ENCODE measurements at regions not wholly inside any gene's neighbourhood (a gene's known extent, or its start where the extent isn't known, plus 50 kb on each side); places are given as distances from the start of the nearest gene placed in this dataset.
"Not testable (repeated sequence)": the region's sequence is repeated elsewhere in the genome, so short reads cannot be mapped to it uniquely, and the experiment has no call there.

DNA sequence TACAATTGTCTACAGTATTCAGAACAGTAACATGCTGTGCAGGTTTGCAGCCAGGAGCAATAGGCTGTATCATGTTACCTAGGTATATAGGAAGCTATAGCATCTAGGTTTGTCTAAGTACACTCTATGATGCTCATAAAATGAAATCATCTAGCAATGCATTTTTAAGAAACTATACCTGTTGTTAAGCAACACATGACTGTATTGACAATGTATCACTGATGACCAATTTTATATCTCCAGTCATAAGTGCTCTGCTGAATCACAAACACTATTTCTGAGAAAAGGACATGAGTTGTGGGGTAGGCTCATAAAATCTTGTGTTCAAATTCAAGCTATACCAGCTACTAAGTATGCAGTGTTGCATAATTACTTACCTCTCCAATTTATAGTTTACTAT is 501.3 kb downstream of the CD109 start:
- no peak for DNase-seq (ENCODE audit: low read depth in 2 of 2)

DNA sequence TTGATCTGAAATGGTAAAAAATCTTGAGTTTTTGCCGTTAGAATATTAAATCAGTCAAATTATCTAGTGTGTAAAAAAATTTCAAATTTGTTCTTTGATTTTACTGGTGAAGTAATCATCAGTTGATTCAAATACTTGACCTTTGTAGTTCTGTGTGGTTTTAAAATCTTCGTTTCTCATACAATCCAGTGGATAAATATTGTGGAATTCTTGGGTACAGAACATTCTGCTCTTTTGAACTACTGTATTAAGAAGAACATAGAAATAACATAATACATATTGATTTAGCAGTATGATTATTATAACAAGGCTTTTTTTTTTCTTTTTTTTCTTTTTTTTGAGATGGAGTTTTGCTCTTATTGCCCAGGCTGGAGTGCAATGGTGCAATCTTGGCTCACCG is 491.8 kb downstream of the CD109 start:
- DNase-seq (ENCODE audit: low read depth in 2 of 2) = no peak

DNA sequence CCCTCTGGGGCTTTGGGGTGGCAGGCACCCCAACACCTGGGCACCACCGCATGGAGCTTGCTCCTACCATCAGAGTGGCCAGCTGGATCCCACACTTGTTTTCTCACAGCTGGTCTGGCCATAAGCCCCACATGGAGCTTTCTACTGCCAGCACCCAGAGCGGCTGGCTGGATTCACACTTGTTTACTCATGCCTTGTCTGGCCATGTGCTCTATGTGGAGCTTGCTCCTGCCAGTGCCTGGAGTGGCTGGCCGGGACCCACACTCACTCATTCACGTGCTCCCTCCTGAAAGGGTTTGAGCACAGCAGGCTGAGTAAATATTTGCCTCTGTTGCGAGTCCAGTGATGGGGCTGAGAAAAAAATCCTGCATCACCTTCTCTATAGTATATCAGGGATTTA is 487.0 kb downstream of the CD109 start:
- DNase-seq (ENCODE audit: low read depth in 2 of 2) = no peak

DNA sequence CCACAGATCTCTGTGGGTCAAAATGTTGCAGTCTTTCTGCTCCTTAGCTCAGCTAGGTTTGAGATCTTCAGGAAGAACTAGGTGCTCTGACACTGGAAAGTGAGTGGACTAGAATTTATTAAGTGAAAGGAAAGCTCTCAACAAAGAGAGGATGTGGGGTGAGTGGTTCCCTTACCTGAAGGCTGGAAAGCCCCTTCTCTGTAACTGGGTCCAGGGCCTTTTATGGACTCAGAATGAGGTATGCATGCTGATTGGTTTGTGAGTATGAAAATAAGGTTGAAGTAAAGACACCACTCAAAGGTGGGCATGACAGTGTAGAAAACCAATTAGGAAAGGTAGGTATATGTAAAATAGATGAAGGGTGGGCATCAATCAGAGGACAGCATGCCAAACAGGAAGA is 485.5 kb downstream of the CD109 start:
- DNase-seq (ENCODE audit: low read depth in 2 of 2) = no peak

DNA sequence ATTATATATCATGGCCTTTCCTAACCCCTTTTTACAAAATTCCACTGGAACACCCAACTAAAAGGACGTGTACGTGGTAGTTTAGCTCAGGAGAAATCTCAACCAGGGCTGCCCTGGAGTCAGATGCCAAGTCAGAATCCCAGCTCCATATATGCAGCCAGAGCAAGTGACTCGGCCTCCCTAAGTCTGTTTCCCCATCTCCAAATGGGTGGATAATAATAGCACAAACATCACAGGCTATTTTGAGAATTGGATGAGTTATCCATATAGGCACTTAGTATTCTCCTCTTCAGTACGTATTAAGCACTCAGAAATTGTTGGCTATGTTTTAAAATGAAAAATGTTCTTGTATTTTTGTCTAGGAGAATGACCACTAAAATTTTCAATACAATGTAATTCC is 481.5 kb downstream of the CD109 start:
- DNase-seq (ENCODE audit: low read depth in 2 of 2) = no peak

DNA sequence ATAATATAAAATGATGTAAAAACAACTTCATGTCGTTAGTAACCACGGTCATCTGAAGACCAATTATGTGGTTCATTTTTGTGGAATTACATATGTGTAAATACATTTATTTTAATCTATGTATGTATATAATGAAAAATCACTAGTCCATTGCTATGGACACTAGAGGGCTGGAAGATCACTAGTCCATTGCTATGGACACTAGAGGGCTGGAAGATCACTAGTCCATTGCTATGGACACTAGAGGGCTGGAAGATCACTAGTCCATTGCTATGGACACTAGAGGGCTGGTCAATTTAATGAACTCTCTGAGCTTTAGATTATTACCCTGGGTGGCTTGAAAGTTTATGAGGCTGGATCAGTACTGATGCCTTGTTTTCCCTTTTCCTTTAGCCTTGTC is 474.5 kb downstream of the CD109 start:
- DNase-seq (ENCODE audit: low read depth in 2 of 2) = not testable (repeated sequence)

DNA sequence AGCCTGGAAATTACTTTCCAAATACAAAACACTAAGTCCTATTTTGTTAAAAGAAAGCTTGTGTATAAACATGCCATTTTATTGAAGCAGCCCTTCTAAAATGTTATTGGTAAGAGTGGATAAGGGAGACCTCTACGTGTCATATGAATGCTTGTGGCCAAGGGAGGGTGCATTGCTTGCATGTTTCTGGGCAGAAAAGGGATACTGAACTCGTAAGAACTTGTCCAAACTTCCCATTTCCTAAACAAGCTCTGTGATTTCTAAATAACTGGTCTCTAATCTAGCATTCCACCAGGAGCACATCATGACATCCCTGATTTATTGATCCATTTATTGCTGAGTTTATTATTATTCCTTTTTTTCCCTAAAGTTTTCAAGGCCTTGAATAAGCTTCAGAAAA is 474.1 kb downstream of the CD109 start:
- peak; percentile 18 to 19 for DNase-seq (ENCODE audit: low read depth in 2 of 2)

DNA sequence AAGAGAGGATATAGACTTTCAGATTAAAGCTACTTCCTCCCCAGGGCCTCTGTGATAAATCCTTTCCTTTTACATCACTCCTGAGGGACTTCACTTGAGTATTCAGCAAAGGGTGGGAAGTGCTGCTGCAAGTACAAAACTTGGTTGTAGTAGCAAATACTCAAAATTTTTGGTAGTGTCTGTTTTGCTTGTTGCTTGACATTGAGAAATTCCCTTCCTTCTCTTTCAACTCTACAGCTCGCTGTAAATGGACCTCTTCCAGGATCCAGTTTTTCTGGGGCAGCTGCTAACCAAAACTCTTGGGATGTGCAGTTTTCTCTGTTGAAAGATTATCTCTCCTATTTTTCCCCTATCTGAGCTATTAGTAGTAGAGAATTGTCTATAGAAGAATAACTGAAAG is 472.0 kb downstream of the CD109 start:
- no peak for DNase-seq (ENCODE audit: low read depth in 2 of 2)

DNA sequence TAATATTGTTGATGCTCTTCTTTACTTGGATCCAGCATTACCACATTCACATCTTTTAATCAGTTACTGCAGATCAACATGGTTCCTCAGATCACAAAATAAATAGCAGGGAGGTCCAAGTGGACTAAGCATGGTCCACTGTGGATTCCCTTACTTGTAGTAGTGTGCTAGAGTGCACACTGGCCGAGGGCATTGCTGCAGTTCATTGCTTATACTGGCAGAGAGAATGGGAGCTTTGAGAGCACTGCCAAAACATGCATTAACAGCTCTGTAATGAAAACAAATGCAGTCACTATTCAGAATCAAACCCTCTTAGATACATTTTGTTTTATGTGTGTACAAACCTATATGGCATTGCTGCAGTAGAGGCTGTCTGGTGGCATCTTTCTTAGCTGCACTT is 471.5 kb downstream of the CD109 start:
- no peak for DNase-seq (ENCODE audit: low read depth in 2 of 2)

DNA sequence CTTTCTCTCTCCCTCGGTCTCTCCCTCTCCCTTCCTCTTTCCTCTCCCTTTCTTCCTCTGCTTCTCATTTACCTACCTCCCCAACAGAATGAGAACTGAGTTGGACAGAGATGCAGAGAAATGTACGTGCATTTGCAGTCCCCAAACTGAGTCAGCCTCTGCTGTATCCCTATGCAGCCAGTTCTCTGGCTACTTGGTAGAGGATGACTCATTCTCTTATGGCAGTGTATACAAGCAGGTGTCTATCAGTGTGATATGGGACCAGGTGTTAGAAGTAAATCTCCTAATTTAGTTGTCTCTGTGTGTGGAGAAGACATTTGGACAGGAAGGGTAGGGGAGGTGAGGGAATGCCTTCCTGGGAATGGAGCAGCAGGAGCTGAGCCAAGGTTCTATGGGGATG is 470.8 kb downstream of the CD109 start:
- DNase-seq (ENCODE audit: low read depth in 2 of 2) = no peak

DNA sequence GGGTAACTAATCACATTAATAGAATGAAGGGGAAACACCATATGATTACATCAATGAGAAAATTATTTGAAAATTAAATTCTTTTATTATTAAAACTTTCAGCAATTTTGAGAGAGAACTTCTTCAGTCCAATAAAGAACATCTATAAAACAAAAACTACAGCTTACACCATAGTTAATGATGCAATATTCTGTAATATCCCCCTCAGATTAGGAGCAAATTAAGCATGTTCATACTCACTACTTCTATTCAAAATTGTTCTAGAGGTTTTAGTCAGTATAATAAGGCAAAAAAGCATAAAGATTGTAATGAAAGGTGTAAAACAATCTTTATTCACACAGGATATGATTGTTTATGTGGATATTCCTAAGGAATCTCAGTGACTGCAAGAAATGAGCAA is 465.4 kb downstream of the CD109 start:
- no peak for DNase-seq (ENCODE audit: low read depth in 2 of 2)

DNA sequence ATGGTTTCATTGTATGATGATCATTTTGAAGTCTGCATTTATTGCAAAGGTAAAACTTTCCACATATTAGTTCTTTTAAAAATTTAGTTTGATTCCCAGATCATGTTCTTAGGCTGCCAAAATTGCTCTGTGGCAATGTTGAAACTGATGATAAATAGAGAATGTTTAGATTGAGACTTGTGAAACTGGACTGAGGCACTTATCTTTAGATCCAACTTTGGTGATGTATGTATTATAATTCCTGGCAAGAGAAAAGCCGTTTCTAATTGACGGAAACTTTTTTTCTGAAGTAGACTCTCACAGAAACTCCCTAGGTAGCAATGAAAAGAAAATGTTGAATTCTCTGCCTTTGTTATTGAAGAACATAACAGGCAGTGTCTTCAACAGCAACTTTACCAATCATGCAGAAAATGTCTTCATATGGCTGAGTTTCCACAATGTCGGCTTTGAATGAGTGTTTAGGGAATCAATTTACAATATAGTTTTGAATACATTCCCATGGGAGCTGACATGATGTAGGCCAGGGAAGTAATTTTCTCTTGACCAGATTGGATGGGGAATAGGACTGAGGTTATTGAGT is 456.2 kb downstream of the CD109 start:
- no peak for DNase-seq (ENCODE audit: low read depth in 2 of 2)

DNA sequence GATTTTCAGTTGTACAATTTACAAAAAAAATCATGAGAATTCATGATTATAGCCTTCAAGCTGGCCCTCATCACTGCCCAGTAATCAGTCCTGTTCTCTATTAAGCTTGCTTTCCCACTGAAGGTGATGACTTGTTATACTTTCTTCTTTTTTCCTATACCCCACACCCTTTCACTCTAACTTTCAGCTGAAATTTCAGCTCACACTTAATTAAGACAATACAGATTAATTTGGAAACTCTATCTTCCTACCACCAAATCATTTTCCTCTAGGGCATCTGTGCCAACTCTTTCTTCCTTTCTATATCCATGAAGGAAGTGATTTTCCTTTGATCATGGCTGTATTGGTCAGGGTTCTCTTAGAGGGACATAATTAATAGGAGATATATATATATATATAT is 449.9 kb downstream of the CD109 start:
- no peak for DNase-seq (ENCODE audit: low read depth in 2 of 2)

DNA sequence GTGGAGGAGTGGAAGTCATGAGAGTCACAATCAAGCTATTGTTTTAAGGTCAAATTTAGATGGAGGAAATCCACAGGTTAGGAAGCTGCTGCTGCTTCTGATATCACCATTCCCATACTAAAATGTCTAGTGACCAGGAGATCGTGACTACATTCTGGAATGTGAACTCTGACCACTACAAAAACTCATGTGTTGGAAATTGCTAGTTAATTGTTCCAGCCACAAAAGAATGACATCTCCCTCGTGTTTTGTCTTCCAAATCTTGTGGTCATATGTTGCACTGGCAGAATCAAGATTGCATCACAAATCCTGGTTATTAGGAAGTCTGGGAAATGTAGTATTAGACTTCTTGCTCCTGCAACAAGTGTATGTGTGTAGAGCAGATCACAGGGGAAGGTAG is 441.9 kb downstream of the CD109 start:
- DNase-seq (ENCODE audit: low read depth in 2 of 2) = peak; percentile 63 to 73

DNA sequence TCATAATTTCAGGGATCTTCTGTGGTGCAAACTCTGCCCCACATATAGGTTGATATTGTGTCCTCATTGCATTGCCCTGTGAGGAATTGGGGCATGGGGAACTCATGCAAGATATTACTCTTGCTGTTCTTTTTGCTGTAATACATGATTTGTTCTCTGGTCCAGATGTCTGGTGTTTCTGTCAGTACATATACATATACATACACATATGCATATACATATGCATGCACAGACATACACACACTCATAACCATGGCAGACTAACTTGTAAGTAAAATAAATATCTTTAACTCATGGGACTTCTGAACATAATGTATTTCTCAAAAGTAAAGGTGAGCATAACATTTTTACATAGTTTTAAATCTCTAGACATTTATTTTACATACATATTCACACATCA is 438.3 kb downstream of the CD109 start:
- DNase-seq (ENCODE audit: low read depth in 2 of 2) = no peak

DNA sequence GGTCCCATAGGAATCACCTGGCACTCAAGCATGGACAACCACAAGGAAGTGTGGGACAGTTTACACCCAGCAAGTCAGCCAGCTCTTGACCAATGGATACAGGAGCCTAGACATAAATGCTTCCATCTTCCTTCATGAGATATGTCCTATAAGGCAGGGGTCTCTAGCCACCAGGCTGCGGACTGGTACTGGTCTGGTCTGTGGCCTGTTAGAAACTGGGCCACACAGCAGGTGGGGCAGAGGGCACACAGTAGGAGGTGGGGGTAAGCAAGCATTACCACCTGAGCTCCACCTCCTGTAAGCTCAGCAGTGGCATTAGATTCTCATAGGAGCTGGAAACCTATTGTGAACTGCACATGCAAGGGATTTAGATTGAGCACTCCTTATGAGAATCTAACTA is 437.1 kb downstream of the CD109 start:
- no peak for DNase-seq (ENCODE audit: low read depth in 2 of 2)

DNA sequence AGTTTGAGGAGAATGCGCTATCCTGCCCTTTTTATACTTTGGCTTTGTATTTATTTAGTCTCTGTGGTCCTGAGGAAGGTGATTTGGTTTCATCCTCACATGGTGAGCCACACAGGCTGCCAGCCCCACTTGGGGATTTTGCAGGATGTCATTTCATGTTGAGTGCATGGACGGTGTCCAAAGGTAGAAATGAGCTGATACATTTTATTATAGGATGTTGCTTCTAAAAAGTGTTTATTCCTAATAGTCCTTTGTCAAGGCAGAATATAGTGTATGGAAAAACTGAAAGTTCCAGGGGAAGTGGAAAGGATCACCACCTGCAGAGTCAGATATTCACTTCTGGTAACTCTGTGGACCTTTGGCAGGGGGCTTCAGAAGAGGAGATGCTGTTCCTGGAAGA is 434.6 kb downstream of the CD109 start:
- no peak for DNase-seq (ENCODE audit: low read depth in 2 of 2)

DNA sequence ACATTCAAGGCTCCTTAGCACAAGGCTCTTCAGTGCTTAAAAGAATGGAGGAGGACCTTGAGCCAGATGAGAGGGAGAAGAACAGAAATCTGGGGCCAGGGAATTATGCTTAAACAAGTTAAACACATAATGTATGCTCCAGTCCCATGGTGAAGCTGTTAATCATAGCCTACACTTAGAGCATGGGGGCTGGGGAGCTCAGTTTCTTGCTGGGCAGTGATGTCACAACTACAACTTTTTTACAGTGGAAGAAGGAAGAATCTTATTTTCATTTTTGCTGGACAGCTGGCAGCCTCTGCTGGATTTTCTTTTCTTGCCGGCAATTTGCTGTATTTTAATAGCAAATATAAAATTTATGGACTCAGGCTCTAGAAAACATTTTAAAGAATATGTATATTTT is 432.5 kb downstream of the CD109 start:
- DNase-seq (ENCODE audit: low read depth in 2 of 2) = no peak

DNA sequence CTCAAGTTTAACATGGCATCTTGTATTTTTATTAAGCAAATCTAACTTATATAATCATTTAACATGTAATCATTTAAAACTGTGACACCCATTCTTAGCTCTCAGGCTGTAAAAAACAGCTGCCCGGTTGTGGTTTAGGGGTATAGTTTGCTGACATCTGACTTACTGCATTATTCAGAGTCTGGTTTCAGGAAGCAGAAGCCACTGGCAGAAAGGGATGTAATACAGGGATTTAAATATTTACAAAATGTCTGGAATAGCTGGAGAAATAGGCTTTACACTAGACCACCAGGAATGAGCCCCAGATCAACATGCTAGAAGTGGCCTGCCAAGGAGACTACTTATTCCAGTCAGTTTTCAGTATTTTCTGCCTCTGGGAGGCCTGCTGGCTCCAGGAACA is 421.1 kb downstream of the CD109 start:
- DNase-seq (ENCODE audit: low read depth in 2 of 2) = no peak

DNA sequence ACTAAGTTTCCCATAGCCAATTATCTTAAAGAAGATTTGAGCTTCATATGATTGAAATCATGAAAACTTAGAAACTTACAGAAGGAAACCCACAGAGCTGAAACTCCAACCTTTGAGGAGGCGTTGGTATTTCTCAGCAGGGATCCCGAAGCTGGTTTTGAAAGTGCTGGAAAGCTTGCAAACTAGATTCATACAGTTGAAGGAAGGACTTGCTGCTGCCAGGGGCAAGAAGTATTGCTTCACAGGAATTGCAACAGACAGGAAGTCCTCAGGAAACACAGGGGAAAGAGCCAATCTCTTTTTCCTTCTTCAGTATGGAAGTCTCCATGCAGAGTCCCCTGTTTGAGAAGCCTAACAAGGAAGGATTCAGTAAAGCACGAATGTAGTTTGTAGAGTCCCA is 419.7 kb downstream of the CD109 start:
- DNase-seq (ENCODE audit: low read depth in 2 of 2) = no peak

DNA sequence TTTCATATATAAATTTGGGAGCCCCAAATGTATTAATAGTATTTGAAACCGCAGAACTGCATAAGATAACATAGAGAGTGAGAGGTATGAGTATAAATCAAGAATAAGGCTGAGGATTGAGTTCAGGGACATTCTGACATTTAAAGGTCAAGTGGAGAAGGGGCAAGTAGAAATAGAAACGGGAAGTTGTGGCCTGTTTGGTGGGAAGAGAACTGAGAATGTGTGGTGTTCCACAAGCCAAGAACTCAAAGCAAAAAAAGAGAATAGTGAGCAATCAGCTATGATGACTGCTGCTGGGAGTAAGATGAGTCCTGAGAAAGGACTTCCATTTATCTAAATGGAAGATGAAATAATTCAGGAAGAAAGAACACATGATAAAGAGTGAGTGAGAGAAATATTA is 418.4 kb downstream of the CD109 start:
- DNase-seq (ENCODE audit: low read depth in 2 of 2) = no peak

DNA sequence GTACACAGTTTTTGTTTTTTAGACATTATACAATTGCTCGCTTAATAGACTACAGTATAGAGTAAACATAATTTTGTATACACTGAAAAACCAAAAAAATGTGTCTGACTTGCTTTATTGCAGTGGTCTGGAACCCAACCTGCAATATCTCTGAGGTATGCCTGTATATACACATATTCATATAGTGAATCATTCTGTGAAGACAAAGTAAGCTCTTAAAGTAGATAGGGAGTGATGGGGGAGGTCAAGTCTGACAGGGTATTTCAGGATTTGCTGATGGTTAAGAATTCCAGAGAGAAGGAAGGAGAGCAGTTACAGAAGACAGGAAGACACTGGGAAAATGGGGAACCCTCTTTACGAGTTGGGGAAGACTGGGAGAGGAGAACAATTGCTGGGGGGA is 417.9 kb downstream of the CD109 start:
- no peak for DNase-seq (ENCODE audit: low read depth in 2 of 2)

DNA sequence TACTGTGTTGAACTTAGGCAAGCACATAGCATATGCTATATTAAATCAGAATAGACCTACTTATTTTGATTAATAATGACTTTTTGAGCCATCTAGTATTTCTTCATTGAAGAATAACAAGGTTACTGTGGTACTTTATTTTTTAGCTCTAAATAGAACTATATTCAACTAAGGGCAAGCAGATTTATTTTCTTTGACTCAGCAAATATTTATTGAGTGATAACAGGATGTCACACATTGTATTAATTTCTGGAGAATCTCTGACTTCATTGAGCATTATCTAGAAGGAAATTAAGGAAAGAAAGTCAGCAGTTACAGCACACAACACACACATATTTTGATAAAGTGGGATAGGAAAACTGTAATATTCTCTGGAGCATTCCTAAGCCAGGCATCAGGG is 407.4 kb downstream of the CD109 start:
- DNase-seq (ENCODE audit: low read depth in 2 of 2) = no peak

DNA sequence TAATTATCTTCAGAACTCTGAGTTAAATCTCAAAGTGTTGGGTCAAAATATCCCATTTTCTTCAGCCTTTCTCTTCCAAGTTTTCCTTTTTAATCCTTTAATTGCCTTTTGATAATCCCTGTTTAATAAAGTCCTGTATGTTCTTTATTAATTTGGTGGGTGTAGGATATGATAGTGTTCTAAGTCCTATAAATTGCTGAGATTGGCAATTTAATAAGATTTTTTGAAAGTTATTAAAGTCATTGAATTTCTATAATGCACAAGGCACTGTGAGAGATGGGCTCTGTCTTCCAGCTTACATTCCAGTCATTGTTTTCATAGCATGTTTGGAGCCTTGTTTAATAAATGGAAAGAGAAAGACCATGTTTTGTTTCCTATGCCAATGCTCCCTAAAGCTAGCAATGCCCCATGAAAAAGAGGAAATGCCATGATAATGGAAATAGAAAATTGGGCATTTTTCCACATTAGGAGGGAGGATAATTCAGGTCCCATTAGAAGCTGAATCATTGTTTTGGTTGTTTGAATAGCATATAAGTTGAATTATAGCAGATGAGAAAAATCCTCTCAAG is 404.8 kb downstream of the CD109 start:
- DNase-seq (ENCODE audit: low read depth in 2 of 2) = no peak

Measured in fibroblast of skin of left biceps (primary cell).